ENCODE measurements at regions not wholly inside any gene's neighbourhood (a gene's known extent, or its start where the extent isn't known, plus 50 kb on each side); places are given as distances from the start of the nearest gene placed in this dataset.

- TF ChIP-seq, protein P1, sequence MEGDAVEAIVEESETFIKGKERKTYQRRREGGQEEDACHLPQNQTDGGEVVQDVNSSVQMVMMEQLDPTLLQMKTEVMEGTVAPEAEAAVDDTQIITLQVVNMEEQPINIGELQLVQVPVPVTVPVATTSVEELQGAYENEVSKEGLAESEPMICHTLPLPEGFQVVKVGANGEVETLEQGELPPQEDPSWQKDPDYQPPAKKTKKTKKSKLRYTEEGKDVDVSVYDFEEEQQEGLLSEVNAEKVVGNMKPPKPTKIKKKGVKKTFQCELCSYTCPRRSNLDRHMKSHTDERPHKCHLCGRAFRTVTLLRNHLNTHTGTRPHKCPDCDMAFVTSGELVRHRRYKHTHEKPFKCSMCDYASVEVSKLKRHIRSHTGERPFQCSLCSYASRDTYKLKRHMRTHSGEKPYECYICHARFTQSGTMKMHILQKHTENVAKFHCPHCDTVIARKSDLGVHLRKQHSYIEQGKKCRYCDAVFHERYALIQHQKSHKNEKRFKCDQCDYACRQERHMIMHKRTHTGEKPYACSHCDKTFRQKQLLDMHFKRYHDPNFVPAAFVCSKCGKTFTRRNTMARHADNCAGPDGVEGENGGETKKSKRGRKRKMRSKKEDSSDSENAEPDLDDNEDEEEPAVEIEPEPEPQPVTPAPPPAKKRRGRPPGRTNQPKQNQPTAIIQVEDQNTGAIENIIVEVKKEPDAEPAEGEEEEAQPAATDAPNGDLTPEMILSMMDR (IDR thresholded peaks at IDR 0.05; ENCODE audit: low read length), result no peak
- TF ChIP-seq EZH2 (optimal IDR thresholded peaks at IDR 0.05; ENCODE audit: low read depth, low read length), result no peak
These were observed 600.0 kb downstream of the KCTD12 start for GRCh38 chr13:76286178-76286577.

Measured in MM.1S (cell line).